NCI-H2171 treated with DMSO at 0.1 percent for 48 hours (cell line): ENCODE measurements at regions not wholly inside any gene's neighbourhood (a gene's known extent, or its start where the extent isn't known, plus 50 kb on each side); places are given as distances from the start of the nearest gene placed in this dataset.
"Not testable (repeated sequence)": the region's sequence is repeated elsewhere in the genome, so short reads cannot be mapped to it uniquely, and the experiment has no call there.

Source experiments
- DNase-seq: peaks from one replicate; lab custom pipeline; 2025; lab: John Stamatoyannopoulos, UW

GRCh38 chr1:117707371-117707770, 101.5 kb downstream of the TENT5C start:
- no peak for DNase-seq

- DNase-seq = no peak
Measured at GRCh38 chr1:117708323-117709248, 102.7 kb downstream of the TENT5C start.

GRCh38 chr1:117709249-117709691, 103.4 kb downstream of the TENT5C start:
- no peak for DNase-seq

GRCh38 chr1:117710710-117711109, 104.9 kb downstream of the TENT5C start:
- no peak for DNase-seq

- no peak for DNase-seq
Measured at GRCh38 chr1:117712621-117713020, 106.8 kb downstream of the TENT5C start.

- DNase-seq = no peak
Measured at GRCh38 chr1:117714546-117714945, 108.7 kb downstream of the TENT5C start.

GRCh38 chr1:117716030-117716429, 110.2 kb downstream of the TENT5C start:
- DNase-seq = not testable (repeated sequence)

- not testable (repeated sequence) for DNase-seq
Measured at GRCh38 chr1:117717980-117718379, 112.1 kb downstream of the TENT5C start.

- DNase-seq = not testable (repeated sequence)
Measured at GRCh38 chr1:117718596-117718995, 112.7 kb downstream of the TENT5C start.

GRCh38 chr1:117719004-117719403, 113.2 kb downstream of the TENT5C start:
- DNase-seq = no peak

GRCh38 chr1:117732065-117732797, 126.4 kb downstream of the TENT5C start:
- no peak for DNase-seq

GRCh38 chr1:117732956-117733355, 127.1 kb downstream of the TENT5C start:
- no peak for DNase-seq

- no peak for DNase-seq
Measured at GRCh38 chr1:117734403-117734802, 128.6 kb downstream of the TENT5C start.

GRCh38 chr1:117735045-117735992, 129.5 kb downstream of the TENT5C start:
- DNase-seq = no peak

GRCh38 chr1:117739504-117739903, 133.7 kb downstream of the TENT5C start:
- DNase-seq = no peak

- peak; percentile 32 for DNase-seq
Measured at GRCh38 chr1:117740496-117740895, 134.6 kb downstream of the TENT5C start.

- DNase-seq = not testable (repeated sequence)
Measured at GRCh38 chr1:117746565-117746964, 140.7 kb downstream of the TENT5C start.

- no peak for DNase-seq
Measured at GRCh38 chr1:117747605-117748004, 141.8 kb downstream of the TENT5C start.

GRCh38 chr1:117751321-117751720, 145.5 kb downstream of the TENT5C start:
- DNase-seq = no peak

GRCh38 chr1:117752661-117753060, 146.8 kb downstream of the TENT5C start:
- no peak for DNase-seq

- no peak for DNase-seq
Measured at GRCh38 chr1:117753232-117753631, 147.4 kb downstream of the TENT5C start.

GRCh38 chr1:117753652-117754051, 147.8 kb downstream of the TENT5C start:
- no peak for DNase-seq
